ENCODE measurements at regions not wholly inside any gene's neighbourhood (a gene's known extent, or its start where the extent isn't known, plus 50 kb on each side); places are given as distances from the start of the nearest gene placed in this dataset.

DNA sequence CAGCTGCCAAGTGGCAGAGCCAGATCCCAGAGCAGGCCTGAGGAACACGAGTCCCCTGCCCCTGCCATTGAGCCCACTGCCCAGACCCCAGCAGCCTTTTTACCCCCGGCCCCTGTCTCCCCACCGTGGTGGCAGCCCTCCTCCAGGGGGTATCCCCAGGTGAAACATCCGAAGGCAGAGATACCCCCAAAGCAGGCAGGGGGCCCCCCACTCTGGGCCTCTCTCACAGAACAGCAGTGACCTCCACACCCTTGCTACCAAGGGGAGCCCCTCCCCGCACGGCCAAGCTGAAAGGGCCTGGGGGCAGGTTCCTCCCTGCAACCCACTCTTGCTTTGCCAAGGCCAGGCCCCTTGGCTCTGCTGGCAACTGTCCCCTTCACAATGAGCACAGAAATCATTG lies 142.2 kb downstream of the ENGASE start:
- H3K4me3 ChIP-seq (replicated peaks; ENCODE audit: low read depth, low read length): no peak overlapping the region
- no peak for DNase-seq (ENCODE audit: low read depth)
- TF ChIP-seq, protein P1, sequence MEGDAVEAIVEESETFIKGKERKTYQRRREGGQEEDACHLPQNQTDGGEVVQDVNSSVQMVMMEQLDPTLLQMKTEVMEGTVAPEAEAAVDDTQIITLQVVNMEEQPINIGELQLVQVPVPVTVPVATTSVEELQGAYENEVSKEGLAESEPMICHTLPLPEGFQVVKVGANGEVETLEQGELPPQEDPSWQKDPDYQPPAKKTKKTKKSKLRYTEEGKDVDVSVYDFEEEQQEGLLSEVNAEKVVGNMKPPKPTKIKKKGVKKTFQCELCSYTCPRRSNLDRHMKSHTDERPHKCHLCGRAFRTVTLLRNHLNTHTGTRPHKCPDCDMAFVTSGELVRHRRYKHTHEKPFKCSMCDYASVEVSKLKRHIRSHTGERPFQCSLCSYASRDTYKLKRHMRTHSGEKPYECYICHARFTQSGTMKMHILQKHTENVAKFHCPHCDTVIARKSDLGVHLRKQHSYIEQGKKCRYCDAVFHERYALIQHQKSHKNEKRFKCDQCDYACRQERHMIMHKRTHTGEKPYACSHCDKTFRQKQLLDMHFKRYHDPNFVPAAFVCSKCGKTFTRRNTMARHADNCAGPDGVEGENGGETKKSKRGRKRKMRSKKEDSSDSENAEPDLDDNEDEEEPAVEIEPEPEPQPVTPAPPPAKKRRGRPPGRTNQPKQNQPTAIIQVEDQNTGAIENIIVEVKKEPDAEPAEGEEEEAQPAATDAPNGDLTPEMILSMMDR (IDR thresholded peaks at IDR 0.05; ENCODE audit: low read length, missing control alignments): no peak

DNA sequence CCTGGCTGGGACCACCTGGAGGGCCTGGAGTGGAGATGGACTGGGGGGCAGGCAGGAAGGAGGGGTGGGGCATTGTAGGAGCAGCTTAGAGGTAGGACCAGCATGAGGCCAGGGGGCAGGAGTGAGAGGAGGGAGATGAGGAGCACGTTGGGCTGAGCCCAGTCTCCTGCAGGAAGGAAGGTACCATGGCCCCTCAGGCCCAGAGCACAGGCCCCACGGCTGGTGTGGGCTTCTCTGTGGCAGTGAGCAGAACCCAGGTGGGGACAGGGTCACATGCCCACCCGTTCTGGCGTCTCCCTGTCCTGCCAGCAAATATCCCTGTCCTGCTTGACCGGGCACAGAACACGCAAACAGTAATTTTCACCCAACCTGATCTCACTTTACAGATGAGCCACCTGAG lies 141.8 kb downstream of the ENGASE start:
- TF ChIP-seq, protein P1 (IDR thresholded peaks at IDR 0.05; ENCODE audit: low read length, missing control alignments): no peak
- H3K4me3 ChIP-seq (replicated peaks; ENCODE audit: low read depth, low read length): no peak overlapping the region
- no peak for DNase-seq (ENCODE audit: low read depth)

DNA sequence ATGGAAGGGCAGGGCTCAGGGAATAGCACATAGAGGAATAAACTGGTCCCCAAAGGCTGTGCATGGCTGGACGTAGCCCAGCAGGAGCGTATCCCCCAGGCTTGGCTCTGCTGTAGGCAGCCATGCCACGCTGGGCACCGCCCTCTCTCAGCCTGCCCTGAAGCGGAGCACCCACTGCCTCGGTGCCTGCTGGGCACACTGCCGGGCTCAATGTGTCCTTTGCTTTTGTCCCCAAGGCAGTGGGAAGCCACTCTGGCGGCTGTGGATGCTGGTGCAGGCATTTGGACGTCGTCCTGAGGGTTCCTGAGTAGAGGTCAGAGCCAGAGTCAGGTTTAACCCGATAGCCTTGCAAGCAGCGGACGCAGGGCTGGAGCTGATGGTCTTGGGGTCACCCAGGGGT lies 141.0 kb downstream of the ENGASE start:
- DNase-seq (ENCODE audit: low read depth): no peak
- TF ChIP-seq, protein P1 (IDR thresholded peaks at IDR 0.05; ENCODE audit: low read length, missing control alignments): no peak
- H3K4me3 ChIP-seq (replicated peaks; ENCODE audit: low read depth, low read length): no peak overlapping the region

DNA sequence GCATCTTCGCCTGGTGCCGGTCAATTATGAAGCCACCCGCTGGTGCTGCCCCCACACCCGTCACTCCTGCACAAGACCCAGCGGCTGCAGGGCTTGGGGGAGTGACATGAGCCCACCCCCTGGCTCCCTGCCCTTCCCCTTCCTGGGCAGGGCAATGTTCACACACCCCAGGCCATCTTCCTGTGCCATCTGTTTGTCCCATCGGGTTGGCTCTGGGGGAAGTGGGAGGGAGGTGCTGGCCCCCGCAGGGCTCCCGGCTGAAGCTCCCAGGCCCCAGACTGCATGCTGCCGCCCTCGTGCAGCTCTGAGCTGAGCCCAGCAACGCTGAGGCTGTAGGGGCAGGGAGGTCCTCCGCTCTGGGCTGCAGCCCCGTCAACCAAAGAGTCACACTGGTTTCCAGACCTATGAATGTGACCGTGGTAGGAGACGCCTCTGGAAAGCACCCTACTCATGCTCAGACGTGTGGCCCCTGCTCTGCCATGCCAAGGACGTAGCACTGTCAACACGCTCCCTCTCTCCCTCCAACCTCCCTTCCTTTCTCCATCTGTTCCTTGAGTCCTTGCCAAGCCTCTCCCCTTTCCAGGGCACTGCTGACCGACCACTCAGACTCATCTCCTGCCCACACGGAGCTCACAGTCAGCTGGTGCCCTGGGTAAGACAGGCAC lies 140.4 kb downstream of the ENGASE start:
- no peak overlapping the region for H3K4me3 ChIP-seq (replicated peaks; ENCODE audit: low read depth, low read length)
- no peak for DNase-seq (ENCODE audit: low read depth)
- TF ChIP-seq, protein P1 (IDR thresholded peaks at IDR 0.05; ENCODE audit: low read length, missing control alignments): no peak

DNA sequence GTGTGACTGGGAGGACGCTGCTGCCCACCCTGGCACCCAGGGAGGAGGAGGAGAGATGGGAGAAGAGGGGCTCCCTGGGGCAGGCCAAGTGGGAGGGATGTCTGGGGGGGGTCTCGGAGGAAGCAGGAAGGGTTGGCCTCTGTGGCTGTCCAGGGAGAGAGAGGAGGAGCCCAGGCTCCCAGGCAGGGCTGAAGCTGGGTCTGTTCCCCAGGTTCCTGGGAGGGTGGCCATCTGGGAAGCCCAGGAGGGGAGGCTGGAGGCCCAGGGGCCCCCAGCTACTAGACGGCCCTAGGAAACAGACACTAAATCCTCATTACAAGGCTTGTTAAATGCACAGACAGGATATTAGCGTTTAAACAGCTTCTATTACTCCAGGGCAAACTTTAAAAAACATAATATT lies 139.8 kb downstream of the ENGASE start:
- no peak for DNase-seq (ENCODE audit: low read depth)
- no peak overlapping the region for H3K4me3 ChIP-seq (replicated peaks; ENCODE audit: low read depth, low read length)
- TF ChIP-seq, protein P1 (IDR thresholded peaks at IDR 0.05; ENCODE audit: low read length, missing control alignments): no peak

DNA sequence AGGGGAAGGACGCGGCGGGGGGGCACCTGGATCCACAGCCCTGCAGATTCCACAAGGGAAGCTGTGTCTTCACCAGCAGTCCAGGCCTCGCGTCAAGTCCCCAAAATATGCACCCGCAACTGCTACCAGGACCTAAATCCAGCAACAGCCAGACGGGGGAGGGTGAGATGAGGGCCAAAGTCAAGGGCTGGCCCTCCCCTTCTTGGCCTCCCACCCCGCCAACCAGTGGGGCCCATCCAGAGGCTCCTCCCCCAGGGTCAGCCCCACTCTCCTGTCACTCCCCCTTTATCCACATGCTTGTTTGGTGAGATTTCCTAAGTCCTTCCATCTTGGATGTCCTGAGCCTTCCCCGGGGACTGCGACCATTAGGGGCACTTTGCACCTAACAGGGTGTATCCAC lies 138.7 kb downstream of the ENGASE start:
- no peak for DNase-seq (ENCODE audit: low read depth)
- TF ChIP-seq, protein P1 (IDR thresholded peaks at IDR 0.05; ENCODE audit: low read length, missing control alignments): no peak
- H3K4me3 ChIP-seq (replicated peaks; ENCODE audit: low read depth, low read length): no peak overlapping the region

All from fibroblast of pulmonary artery (primary cell).